Superior temporal gyrus (tissue), 1 donor: ENCODE measurements at regions not wholly inside any gene's neighbourhood (a gene's known extent, or its start where the extent isn't known, plus 50 kb on each side); places are given as distances from the start of the nearest gene placed in this dataset.

Experiments
- DNase-seq: peaks from one replicate; pipeline ENCODE4 v3.0.0-alpha.2; 2016; ENCODE audit errors: extremely low spot score

DNA sequence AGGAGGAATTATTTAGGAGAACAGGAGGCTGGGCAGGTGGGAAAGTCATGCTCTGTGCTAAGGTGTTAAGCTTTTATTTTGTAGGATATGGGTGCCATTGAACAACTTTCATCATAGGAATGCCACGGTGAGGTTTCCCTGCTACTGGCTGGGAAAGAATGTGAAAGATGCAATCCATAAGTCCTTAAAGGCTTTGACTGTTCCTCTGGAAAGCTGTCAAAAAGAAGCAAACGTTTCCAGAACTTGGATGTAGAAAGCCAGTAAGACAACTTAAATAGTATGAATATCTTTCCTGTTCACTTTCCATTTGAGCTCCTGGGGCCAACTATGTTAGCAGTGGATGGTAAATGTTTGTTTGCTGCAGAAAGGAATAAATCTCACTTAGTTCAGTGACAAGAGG is 574.4 kb downstream of the RNF144B start:
- no peak for DNase-seq

DNA sequence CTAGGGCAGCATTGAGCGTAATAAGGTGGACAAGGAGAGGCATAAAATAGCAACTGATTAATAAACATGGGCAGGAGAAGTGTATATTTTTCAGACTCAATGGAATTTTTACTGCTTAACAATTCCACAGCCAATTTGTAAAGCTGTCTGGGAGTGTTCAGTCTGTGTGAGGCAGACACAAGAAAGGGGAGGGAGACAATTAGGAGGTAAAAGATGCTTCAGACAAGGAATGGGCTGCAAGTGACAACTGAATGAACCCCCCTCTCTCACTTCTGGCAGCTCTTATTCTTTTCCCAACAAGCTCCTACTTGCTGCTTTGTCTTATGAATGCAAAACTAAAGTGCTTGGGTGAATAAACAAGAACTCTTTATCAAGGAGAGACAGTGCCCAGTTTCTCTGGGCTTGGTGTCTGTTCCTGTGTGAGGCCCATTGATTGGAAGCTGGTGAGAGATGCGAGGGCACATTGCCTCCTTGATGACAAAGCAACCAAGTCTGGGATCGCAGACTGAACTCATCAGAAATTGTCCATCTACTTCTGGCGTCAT is 575.3 kb downstream of the RNF144B start:
- DNase-seq: no peak

DNA sequence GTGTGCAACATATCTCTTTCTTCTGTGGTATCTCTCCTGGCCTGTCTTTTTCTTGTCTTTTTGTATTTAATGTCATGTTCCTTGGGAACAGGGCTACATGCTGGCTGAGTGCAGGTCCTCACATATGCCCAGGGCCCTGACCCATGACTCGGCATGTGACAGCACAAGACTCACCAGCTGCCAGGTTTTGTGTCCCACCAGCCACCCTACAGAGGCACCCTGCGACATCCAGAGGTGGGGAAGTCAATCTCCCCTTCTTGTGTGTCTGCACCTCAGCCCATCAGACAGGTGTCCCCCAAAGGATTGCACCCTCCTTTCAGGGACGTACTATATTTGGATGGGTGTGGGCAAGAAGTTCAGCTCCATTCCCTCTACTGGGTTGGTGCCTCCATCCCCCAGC is 576.3 kb downstream of the RNF144B start:
- DNase-seq: no peak

DNA sequence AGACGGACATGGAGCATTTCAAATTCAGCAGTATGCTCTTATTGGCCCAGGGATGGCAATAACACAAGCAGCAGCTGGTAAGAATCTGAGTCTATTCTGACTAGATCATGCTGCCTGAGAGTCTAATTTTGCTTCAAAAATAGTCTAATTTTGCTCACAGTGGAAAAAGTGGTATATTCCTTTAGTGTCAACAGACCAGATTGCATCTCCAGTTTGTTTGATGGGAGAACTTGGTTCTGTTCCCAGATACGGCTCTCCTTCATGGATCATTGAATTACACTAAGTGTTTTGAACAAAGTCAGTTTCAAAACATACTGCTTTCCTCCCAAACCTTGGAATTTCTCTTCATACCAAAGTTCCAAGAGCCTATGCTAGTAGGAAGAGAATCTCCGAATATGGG is 586.1 kb downstream of the RNF144B start:
- peak; percentile 35 for DNase-seq

DNA sequence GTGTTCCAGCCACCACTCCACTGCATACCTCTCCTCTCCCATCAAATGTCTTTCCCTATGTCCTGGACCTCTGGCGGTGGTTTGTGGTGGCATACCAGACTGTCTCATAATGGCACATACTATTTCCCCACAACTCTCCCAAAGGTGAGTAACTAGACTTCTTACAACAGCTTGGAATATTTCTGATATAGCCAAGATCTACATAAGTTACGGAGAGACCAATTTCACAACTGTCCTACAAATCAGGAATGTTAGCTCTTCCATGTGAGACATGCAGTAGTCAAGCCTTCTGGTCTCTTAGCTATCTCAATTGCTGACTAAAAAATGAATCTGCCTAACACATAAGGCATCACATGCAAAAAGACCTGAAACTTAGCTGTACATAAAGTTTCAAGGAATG is 588.9 kb downstream of the RNF144B start:
- DNase-seq: no peak

DNA sequence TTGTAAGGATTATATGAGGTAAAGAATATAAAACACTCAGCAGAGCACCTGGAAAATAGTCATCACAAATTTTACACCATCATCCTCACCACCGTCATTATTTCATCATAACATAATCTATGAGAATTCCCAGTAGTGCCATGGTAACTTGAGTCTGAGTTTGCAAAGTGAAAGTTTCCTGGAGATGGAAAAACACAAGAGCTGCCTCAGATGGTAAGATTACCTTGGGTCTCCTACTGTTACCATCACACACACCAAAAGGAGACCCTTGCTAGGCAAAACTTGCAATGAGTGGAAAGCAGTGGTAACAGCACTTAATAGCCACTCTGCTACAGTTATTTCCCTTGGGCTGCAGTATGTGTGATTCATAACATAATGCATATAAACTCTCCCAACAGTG is 589.8 kb downstream of the RNF144B start:
- DNase-seq: no peak

DNA sequence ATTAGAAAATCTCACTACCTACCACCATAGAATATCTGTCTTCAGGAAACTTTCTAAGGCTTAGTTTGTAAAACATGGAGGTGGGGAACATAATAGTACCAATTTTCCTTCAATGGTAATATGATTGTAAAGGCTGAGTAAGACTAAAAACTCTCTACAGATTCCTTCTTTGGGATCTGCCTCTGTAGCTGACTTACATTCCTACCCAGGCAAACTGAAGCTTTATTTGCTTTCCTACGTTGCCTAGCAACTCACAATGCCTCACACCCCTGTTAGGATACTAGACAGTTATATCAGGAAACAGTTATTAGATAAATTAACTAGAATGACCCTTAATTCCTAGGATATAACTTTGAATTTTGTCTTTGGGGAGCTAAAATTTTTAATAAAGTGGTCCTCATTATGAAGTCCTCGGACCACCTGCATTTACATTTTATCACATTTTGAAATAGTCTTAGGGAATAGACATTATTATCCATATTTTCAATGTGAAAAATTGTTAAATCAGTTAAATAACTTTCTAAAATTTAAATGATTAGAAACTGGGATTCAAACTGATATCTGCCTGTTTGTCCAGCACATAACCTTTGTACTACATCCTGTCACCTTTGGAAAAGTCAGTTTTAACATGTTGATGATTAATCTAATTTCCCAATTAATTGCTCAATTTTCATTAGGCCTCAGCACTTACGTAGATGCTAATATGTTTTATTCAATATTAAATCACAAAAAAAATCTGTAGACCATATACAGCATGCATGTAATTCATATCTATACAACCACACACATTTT is 591.4 kb downstream of the RNF144B start:
- DNase-seq: no peak

DNA sequence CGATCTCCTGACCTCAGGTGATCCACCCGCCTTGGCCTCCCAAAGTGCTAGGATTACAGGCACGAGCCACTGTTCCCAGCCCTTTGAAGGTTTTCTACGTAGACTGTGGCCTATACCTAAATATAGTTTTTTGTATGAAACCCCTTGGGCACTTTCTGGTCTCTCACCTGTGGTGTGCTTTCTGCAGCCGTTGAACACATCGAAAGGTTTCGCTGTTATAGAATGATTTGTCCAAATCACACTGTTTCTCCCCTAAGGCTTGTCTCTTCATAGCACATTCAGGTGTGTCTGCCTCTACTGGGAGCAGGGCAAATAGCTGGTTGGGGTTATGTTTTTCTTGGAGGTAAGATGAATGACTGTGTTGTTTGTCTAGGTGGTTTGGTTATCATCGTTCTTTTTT is 597.9 kb downstream of the RNF144B start:
- DNase-seq: no peak

DNA sequence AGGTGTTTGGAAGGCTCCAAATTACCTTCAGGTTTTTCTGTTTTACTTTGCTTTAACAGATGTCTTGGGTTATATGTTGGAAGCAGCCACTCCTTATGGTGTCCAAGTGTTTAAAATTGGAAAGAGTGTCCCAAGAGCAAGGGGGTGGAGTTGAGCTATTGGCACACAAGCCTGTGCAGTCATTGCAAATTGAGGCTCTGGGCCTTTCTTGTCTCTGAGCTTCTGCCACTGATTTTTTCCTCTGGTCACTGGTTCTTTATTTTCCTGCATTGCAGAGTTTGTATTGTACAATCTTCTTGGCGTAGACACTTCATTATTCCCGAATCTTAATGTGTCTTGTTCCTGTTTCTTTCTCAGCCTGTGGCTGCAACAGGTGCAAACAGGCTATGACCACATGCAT is 598.8 kb downstream of the RNF144B start:
- no peak for DNase-seq

DNA sequence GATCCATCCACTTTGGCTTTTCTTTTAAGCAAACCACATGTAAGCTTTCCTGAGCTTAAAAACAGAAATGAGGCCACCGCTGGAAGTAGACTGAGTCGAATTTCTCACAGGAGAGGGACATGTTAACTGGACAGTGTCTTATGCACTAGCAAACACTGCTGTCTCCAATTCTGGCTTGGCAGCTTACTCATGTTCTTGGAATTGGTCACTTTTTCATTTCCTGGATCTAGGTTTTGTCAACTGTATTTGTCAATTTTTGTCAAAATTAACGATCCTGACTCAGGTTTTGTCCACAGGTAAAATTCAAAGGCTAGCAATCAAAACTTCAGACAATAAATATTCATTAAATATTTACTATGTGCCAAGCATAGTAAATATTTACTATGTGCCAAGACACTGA is 601.5 kb downstream of the RNF144B start:
- DNase-seq: no peak

DNA sequence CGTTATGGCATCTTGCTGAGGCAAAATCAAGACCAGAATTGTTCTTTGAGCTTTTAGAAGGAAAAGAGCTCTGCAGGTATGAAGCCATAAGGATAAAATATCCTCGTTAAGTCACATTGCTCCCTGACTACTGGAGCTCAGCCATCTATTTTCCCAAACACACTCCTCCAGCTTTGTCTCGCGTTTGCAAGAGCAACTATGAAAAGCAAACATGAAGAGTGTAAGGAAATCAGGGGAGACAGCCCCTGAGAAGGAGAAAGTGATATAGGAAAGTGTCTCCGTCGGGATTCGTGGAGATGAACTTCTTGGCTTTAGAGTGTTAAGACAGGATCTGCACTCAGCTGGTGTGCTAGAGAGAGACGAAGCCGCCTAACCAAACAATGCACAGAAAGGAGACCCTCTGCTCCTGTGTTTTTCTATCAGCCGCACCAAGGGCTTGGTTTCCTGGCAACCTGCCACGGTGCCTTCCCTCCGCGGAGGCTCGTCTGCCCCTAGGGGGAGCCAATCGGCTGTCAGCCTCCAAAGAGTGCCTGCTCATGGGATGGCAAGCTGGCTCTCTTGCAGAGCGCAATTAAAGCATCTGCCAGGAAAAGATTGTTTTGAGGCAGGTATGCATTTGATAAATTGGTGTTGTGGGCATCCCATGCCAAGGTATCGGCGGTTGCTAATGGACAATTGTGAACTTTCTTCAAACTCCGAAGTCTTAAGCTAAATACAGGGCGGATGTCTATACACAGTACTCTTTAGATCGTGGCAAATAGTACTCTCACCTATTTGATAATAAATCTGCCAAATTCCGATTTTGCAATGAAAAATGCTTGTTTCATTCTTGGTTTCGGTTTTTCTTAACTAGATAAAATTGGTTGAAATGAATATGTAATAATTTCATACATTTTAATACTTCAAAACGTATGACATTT is 603.2 kb downstream of the RNF144B start:
- DNase-seq: peak; percentile 80

DNA sequence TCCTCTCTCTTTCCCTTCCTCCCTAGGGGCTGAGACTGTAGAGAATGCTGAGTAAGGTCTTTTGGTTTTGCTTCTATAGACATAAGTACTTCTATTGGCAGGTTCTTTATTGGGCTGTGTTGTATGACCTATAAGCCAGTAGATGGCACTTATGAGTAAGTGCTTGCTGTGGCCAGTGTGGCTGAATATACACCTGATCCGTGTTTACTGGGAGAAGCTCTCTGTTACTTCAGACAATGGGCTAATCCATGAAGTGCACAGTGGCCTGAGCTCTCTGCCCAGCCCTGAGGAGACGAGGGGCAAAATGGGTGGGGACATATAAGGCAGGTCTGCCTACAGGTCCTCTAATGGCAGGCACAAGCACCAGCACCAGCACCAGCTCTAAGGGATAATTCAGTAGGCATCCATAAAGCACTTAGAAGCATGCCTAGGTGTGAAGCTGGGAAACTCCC is 610.3 kb downstream of the RNF144B start:
- DNase-seq: no peak

DNA sequence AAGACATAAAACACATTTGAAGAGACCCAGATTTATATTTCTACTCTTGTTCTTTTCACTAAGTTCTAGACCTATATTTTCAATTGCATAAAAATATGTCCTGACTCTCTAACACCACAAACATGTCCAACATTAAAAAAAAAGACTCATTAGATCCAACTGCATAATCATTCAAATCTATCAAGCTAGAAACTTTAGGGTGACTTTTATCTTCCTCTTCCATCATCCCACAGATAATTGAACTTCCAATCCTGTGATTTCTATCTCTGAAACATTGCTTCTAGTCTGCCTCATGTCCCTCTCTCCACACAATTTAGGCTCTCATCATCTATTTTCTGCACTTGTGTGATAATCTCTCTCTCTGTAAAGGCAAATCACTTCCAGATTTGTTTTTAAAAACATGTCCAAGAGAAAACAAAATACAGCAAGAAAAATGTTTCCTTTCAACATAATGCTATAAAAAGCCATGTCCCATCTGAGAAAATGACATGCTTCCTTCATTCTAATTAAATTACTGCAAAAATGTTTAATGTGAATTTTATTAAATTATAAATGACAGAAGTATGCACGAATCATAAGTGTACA is 615.9 kb downstream of the RNF144B start:
- no peak for DNase-seq

DNA sequence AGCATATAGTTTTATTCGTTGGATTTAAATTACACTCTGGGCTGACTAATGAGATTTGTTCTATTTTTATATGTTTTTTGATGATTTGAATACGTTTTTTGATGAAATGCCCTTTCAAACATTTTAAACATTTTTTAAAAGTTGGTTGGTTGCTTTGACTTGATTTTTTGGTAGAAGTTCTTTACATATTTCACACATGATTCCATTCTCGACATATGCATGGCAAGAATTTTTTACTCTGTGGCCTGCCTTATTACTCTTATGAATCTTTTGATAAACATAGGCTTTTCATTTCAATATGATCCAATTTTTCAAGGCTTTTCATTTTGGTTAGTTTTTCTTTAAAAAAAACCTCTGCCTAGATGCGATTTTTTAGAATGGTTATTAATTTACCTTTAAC is 617.0 kb downstream of the RNF144B start:
- no peak for DNase-seq

DNA sequence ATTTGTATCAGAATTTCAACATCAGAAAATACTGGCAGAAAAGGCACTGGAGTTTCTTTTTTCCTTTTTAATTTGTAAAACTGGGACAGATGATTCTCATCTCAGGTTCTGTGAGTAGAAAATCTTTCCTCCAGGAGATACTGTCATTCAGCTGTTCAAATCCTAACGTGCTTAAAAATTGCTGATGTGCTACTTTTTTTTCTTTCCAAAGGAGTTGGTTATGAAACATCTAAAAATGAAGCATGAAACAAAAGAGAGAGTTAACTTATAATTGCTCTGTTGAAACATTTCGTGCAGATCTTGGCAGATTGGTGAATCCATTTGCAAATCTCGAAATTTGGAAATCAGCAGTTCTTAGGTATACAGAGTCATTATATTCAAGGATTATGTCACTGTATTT is 622.6 kb downstream of the RNF144B start:
- DNase-seq: no peak

DNA sequence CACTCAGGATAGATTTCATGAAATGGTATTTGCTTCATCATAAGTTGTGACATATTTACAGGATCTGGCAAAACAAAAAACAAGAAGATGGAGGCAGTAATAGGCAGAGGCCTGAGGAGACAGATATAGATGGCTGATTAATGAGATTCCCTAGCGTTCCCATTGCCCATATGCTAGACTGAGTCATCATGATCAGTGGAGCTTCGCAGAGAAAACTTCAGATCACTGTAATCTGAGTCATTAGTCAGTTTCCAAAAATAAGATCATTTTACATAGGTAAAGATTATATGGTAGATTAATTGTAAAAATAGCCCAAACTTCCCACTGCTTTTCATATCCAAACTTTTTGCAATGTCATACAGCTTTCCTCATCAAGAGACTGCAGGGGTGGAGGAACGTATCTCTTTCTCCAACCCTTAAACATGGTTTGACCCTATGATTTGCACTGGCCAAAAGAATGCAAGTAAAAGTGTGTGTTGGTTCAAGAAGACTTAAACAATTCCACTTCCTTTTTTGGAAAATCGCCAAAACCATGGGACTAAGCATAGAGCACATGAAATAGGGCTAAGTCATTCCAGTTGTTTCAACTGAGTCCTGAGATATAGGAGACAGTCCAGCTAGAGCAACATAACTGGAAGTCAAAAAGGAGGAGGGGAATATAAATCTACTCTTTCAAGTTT is 626.0 kb downstream of the RNF144B start:
- no peak for DNase-seq

DNA sequence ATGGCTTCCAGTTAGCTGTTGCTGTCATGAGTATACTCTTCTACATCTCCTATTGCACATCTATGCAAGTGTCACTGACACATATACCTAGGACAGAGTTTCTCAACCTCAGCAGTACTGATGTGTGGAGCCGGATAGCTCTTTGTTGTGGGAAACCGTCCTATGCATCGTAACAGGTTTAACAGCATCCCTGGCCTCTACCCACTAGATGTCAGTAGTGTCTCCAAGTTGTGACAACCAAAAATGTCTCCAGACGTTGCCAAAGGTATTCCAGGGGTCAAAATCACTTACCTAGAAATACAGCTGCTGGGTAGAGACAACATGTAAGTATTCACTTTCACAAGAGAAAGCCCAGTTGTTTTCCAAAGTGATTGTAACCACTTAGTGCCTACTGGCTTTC is 637.6 kb downstream of the RNF144B start:
- no peak for DNase-seq

DNA sequence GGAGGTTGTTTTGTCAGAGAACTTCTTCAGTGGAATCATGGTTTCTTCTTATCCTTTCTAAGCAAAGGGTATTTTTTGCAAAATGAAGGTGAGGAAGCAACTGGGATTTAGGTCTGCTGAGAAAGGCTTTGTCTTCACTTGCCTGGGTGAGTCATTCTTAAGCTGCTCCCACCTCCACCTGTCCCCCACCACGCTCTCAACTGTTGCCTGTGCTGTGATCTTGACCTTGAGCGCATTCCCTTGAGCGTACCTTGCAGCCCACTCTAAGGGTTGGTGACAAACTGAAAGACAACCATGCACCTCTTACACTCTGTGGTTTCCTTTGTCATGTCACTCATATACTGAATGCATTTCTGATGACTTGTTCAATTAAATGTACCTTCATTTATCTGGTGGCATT is 641.1 kb downstream of the RNF144B start:
- DNase-seq: no peak

DNA sequence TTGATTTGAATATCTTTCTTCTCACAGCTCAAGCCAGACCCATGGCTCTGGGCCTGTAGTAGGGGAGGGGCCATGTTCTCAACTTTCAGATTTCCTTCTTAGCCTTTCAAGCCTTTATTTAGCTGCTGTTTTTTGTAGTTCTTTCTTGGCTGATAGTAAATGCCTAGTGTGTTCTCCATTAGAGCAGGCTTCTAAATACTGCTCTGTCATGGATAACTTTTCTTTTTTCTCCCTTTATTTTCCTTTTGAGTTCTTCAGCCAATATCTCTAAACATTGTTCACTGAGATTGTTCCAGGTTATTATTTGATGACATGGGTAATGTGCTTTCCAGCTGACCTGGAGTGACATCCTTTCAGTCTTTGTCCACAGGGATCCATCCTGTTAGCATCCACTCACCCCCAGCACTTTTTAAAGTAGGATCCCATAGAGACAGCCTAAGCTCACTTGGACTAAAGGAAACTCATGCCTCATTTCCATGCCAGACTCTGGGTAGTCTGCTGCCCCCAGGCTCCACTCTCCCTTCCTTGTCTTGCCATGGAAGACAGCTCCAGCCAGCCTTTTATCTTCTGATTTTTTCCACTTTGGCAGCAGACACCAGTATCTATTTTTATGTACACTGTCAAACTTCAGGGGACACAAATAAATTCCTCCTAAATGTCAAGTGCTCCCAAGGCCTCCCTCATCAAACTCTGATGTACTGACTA is 645.6 kb downstream of the RNF144B start:
- no peak for DNase-seq

DNA sequence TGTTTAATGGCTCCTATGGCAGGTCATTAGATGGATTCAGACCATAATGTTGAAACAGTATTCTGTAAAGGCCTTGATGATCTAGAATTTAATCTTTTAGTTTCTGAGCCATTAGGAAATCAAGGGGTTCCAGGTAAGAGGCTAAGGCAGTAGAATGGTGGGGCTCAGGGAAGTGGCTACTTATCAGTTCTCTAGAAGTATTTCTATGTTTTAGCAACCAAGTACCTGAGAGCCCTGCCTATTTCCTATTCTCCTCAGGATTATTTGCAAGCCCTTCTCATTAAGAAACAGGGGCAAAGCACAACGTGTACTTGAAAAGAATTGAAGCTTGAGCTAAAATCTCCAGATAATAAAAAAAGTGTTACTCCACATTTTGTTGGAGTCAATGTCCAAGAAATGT is 646.5 kb downstream of the RNF144B start:
- DNase-seq: no peak

DNA sequence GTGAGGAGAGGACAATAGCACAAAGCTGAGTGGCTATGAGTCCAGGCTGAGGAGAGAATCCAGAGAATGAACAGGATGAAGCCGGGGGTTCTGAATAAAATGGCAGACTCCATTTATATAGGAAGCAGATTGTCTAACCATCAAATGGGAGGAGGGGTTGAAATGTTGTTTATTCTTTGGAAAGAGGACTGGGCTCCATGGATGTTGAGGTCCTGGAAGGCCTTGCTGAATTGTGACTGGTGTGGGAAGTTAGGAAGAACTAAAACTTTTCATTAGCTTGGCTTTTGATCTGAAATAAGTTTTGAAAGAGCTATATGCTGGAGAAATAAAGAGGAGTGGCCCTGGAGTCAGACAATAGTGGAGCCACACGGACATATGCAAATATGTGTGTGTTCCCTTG is 647.8 kb downstream of the RNF144B start:
- no peak for DNase-seq
